M059J (cell line): ENCODE measurements at regions not wholly inside any gene's neighbourhood (a gene's known extent, or its start where the extent isn't known, plus 50 kb on each side); places are given as distances from the start of the nearest gene placed in this dataset.
"Not testable (repeated sequence)": the region's sequence is repeated elsewhere in the genome, so short reads cannot be mapped to it uniquely, and the experiment has no call there.

Source experiments
- DNase-seq: peaks from one replicate; pipeline ENCODE4 v3.0.0-alpha.2; 2012; ENCODE audit warnings: low read depth

DNA sequence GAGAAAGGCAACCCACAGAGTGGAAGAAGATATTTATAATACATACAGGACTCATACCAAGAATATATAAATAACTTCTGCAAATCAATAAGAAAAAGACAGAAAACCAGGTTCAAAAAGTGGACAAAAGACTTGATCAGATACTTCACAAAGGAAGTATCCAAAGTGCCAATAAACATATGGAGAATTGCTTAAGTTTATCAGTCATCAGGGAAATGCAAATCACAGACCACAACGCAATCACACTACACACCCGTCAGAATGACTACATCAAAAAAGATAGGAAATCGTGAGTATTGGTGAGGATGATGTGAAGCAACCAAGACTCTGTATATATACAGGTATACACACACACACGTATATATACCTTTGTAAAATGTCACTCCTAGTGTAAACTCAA lies 180.6 kb downstream of the FAM43A start:
- DNase-seq = no peak

DNA sequence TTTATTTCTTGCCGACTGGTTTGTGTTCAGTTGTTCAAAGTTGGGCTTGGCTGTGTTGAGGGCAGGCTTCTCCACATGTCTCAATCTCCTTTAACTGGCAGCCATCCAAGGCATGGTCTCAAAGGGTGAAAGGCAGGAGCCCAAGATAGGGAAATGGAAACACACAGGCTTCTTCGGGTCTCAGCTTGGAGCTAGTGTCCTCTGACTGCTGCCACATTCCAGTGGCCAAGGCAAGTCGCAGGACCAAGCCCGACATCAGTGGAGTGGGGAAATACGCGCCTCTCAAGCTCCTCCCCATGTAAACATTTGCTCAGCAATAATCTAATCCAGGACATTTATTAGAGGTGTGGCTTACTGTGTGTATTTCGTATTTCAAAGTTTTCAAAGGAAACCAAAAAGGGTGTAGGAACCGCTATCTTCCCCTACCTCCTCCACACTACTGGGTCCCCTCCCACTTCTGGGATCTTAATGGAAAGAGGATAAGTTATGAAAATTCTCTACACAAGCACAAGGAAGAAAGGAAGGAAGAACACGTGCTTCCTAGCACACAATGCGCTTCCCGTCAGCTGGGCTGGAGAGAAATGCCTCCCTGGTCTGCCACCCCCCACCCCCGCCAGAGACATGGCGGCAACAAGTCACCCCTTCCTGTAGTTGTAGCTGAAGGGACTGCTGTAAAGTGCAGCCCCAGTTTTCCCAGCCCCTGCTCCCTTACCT lies 181.7 kb downstream of the FAM43A start:
- peak; percentile 15 for DNase-seq

- no peak for DNase-seq
Measured at GRCh38 chr3:194868831-194869230, 183.1 kb downstream of the FAM43A start.

- DNase-seq = peak; percentile 83
Measured at GRCh38 chr3:194869482-194870169, 183.9 kb downstream of the FAM43A start.

- DNase-seq = peak; percentile 95
Measured at GRCh38 chr3:194870394-194871110, 184.9 kb downstream of the FAM43A start.

- peak; percentile 94 for DNase-seq
Measured at GRCh38 chr3:194871143-194871863, 185.6 kb downstream of the FAM43A start.

- DNase-seq = peak; percentile 75
Measured at GRCh38 chr3:194871864-194872668, 186.4 kb downstream of the FAM43A start.

DNA sequence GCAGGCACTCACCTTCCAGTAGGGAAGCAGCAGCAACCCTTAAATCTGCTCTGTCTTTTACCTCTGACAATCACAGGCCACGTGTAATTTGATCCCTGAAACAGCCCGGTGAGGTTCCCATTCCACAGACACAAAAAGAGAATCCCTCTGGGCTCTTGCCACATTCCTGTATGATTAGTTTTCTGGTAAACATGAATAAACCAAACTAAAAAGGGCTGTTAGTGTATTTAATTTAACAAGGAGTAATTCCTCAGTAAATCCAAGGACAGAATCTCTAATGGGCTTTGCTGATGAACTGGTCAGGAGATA lies 186.9 kb downstream of the FAM43A start:
- peak; percentile 94 for DNase-seq

DNA sequence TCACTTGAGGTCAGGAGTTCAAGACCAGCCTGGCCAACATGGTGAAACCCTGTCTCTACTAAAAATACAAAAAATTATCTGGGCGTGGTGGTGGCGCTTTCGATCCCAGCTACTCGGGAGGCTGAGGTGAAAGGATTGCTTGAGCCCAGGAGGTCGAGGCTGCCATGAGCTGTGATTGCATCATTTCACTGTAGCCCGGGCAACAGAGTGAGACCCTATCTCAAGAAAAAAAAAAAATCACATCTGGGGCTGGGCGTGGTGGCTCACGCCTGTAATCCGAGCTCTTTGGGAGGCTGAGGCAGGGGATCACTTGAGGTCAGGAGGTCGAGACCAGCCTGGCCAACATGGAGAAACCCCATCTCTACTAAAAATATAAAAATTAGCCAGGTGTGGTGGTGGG lies 187.8 kb downstream of the FAM43A start:
- not testable (repeated sequence) for DNase-seq

DNA sequence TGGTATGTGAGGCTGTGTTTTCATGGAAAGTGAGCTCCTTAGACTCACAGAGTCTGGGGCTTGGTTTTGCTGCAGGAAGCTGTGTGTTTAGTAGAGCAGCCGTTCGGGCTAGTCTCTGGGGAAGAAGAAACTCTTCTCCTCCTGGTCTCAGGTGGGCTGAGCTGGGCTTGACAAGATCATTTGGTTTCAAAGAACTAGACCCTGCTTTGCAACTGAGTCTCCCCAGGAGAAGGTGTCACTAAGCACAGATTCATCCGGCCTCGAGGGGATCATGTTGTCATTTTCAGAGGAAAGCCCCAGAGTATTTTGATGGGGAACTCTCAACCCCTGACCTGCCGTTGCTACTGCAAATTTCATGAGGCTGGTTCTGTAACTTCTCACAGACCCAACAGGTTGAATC lies 188.5 kb downstream of the FAM43A start:
- no peak for DNase-seq

DNA sequence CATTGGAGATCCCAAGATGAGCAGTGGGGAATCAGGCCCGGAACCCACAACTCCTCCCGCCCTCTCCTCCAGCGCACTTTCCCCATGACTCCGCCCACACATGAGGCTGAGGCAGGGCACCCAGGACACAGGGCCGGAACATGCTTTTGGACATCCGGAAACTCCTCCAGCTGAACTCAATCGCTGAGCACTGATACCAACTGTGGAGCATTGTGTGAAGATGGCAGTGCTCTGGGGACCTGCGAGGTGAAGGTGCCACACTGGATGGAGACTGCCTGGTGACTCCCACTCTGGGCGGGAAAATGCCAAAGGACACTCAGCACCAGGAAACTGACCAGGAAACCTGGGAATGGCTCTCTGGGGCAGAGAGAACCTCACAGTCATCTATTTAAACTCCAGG lies 189.1 kb downstream of the FAM43A start:
- DNase-seq = no peak

GRCh38 chr3:194875581-194876402 lies 190.1 kb downstream of the FAM43A start:
- DNase-seq = no peak

GRCh38 chr3:194876403-194877095 lies 190.9 kb downstream of the FAM43A start:
- no peak for DNase-seq

DNA sequence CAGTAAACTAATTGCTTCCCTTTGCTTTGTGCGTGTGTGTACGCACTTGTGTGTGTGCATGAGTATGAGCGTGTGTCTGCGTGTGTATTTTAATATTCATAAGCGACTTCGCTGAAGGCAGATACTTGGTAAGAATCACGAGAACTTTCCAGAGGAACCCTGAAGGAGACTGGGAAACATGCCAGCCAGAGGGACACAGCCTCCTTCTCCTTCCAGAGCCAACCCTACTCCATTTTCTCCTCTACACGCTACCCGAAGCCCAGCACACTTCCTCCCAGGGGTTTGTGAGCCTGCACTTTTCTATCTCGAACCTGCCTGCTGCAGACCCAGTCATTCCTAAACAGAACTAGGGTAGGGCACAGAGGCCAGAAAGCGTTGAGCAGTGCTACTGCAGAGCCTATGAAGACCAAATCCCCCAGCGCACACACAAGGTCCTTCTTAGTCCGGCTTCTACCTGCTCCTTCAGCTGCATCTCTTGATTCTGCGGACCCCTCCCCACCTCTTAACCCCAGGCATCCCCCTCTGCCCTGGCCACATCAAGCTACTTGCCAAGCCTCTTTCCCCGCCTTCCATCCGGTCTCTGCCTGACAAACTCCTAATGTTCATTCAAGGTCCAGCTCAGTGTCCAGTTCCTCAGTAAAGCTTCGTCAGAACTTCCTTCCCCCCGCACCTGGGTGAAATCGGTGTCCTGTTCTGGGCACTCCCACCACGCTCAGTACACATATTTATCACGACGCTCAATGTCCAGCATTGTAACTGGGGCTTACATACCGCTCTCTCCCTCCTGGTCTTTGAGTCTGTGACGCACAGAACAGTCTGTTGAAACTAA lies 191.8 kb downstream of the FAM43A start:
- DNase-seq = no peak

DNA sequence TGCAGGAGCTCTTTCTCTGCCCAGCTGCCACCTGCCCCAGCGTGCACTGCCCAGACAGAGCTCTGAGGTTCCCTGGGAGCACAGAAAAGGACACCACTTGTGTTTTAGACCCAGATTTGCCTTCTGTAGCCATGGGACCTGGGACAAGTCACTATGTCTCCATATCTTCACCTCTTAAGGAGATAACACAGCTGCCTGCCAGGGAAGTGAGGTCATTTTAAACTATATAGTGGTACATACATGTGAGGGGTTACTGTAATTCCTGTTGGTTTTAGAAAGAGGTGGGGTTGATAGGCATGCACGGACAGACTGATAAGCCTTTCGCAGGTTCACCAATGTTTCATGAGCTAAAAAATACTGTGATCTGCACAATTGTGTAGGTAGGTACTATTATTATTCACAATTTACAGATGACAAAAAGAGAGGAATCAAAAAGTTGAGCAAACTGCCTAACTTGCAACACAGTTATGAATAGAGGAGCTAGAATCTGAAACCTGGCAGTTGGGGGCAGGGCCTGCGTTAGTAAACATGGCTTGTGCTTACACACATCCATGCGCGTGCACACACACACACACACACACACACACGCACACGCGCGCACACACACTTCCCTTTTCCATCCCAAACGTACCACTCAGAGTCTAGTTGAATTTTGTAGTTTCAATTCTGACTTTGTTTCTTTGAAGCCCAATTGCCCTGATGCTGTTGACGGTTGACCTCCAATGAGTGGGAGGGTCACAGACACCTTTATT lies 193.6 kb downstream of the FAM43A start:
- no peak for DNase-seq

GRCh38 chr3:194879991-194880939 lies 194.6 kb downstream of the FAM43A start:
- peak; percentile 53 for DNase-seq
